Fibroblast of pulmonary artery (primary cell): ENCODE measurements at regions not wholly inside any gene's neighbourhood (a gene's known extent, or its start where the extent isn't known, plus 50 kb on each side); places are given as distances from the start of the nearest gene placed in this dataset.

Experiments used
- DNase-seq: peaks from one replicate; pipeline ENCODE4 v3.0.0-alpha.2; 2010; ENCODE audit warnings: low read depth
- H3K4me3 ChIP-seq: replicated peaks from 2 replicates; pipeline ENCODE4 v1.5.1; 2011; ENCODE audit warnings: low read depth, mild to moderate bottlenecking, control low read depth, low read length, moderate library complexity
- TF ChIP-seq, protein P1 (sequence below): IDR thresholded peaks from 2 replicates; pipeline ENCODE4 v1.5.1; 2011; ENCODE audit warnings: mild to moderate bottlenecking, control low read depth, low read length, inconsistent platforms; ENCODE audit errors: missing control alignments

DNA sequence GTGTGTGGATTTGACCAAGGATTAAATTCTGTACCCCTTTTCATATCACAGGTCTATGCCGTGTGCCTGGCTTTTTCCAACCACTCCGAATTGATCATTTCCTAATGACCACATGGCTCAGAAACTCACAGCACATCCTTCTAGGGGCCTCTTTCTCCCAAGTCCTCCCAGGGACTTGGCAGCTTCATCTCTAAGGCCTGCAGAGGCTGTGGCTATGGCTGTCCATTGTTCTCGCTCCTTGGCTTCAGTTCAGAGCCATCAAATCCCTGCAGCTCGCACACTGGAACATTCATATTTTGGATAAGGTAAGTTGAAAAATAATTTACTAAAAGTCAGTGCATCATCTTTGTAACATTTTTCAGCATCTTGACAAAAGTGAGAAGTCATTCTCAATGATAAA is 497.2 kb upstream of the CDH4 start:
- no peak for DNase-seq
- TF ChIP-seq, protein P1, sequence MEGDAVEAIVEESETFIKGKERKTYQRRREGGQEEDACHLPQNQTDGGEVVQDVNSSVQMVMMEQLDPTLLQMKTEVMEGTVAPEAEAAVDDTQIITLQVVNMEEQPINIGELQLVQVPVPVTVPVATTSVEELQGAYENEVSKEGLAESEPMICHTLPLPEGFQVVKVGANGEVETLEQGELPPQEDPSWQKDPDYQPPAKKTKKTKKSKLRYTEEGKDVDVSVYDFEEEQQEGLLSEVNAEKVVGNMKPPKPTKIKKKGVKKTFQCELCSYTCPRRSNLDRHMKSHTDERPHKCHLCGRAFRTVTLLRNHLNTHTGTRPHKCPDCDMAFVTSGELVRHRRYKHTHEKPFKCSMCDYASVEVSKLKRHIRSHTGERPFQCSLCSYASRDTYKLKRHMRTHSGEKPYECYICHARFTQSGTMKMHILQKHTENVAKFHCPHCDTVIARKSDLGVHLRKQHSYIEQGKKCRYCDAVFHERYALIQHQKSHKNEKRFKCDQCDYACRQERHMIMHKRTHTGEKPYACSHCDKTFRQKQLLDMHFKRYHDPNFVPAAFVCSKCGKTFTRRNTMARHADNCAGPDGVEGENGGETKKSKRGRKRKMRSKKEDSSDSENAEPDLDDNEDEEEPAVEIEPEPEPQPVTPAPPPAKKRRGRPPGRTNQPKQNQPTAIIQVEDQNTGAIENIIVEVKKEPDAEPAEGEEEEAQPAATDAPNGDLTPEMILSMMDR: no peak
- no peak overlapping the region for H3K4me3 ChIP-seq

DNA sequence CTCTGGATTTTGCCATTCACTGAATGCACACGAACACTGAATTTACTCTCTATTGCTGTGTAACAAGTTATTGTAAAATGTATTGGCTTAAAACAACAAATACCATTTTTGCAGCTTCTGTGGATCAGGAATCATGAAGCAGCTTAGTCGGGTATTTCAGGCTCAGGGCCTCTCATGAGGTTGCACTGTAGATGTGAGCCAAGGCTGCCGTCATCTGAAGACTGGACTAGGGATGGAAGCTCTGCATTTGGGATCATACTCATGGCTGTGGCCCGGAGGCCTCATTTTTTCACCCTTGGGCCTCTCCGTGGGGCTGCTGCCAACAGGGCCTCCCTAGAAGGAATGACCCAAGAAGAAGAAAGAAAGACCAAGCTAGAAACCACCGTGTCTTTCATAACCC is 492.4 kb upstream of the CDH4 start:
- TF ChIP-seq, protein P1: no peak
- H3K4me3 ChIP-seq: no peak overlapping the region
- DNase-seq: no peak

DNA sequence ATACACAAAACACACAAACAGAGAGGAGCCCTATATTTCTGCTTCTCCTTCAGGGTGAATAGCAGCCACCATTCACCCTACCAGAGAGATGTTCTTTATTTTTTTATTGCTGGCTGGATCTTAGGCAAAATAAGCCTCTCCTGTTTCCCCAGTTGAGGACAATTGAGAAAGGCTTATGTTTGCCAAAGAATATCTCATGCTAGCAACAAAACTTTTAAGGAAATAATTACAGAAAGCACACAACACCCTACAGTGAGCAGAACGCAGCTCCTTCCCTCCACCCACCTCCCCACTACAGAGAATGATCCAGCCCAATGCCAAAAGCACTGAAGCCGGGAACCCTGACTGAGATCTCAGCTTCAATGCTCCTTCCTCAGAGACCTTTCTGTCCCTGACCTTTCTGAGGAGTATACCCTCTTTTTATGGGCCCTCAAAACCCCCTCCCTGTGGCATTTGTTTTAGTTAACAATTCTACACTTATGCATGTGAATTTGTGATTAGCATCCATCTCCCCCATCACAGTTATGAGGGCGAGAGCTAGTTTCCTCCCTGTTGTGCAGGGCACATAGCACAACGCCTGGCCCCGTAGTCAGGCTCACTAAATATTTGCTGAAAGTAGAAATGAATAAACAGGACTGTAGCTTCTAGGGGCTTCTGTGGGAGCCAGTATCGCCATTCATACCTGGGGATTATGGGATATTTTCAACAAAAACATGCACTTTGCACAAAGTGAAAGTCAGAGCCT is 491.6 kb upstream of the CDH4 start:
- no peak overlapping the region for H3K4me3 ChIP-seq
- TF ChIP-seq, protein P1: no peak
- no peak for DNase-seq

DNA sequence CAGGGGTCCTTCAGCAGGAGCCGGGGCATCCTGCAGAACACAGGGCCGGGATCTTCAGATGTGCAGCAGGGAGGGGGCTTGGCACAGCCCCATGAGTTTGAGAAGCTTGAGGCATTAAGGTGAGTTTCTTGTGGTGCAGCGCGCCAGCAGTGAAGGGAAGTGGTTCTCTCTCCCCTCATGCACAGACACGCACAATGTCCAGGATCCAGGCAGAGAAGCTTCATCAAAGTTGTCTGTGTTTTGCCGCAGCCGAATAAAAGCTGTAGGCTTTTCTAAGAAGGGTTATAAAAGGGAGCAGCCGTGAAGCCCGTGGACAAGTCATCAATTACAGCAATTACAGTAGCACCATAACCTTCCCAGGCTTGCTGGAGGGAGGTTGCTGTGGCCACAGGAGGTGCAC is 491.0 kb upstream of the CDH4 start:
- DNase-seq: no peak
- H3K4me3 ChIP-seq: no peak overlapping the region
- TF ChIP-seq, protein P1: no peak

DNA sequence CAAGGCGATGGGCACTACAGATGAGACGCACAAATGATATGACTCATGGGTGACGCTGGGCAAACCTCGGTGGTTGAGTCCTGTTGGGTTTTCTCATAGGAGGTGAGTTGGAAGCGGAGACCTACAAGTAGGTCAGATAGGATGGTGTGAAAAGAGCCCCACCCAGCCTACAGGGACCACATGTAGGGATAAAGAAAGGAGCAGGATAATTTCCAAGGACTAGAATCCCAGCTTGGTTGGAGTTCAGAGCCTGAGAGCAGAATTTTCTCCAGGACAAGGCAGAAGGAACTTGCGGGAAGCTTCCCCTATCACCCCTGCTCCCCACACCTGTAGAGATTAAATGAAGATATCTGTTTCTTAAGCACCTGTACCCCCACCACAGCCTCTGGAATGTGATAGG is 489.7 kb upstream of the CDH4 start:
- H3K4me3 ChIP-seq: no peak overlapping the region
- TF ChIP-seq, protein P1: no peak
- DNase-seq: no peak

DNA sequence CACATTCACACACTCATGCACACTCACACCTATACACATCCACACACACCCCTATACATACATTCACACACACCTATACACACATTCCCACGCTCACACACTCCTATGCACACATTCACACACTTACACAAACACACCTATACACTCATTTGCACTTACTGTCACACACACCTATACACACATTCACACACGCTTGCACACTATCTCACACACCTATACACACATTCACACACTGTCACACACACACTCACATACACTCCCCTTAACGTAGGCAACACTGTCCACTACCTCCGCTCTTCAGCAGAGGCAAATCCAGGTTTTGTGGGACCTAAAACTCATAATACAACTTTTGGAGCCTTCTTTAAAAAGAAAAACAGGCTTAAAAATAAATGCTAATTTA is 487.7 kb upstream of the CDH4 start:
- TF ChIP-seq, protein P1: no peak
- no peak overlapping the region for H3K4me3 ChIP-seq
- no peak for DNase-seq

DNA sequence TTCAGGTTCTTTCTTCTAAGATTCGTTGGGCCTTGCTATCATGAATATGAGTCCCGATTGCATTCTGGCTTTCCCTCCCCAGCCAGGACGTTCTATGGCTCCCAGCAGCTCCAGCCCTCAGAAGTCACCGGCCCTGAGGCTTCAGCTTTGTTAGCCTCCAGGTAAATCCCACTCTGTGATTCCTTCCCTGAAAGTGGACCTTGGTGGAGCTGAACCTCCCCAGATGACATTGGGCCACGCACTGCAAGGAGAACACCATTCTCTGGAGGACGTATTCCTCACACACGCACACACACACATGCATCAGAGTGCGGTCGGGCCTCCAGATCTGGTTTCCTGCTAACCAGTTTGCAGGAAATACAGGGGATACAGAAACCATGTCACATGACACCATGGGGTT is 487.3 kb upstream of the CDH4 start:
- TF ChIP-seq, protein P1: no peak
- no peak for DNase-seq
- no peak overlapping the region for H3K4me3 ChIP-seq
